Gastrocnemius medialis (tissue), 4 donors: ENCODE measurements at regions not wholly inside any gene's neighbourhood (a gene's known extent, or its start where the extent isn't known, plus 50 kb on each side); places are given as distances from the start of the nearest gene placed in this dataset.

Experiments
- ATAC-seq, 2 donors: fragments of 150-250 bp; one replicate each; pipeline ENCODE4 v1.9.1; 2016
- DNase-seq, 2 donors: peaks; one replicate each; pipeline ENCODE4 v3.0.0-alpha.2; 2019
- H3K27ac ChIP-seq, 4 donors: fragments of 200-600 bp; sonication (generic); 1 replicate in 1 of 4; 2 replicates in 3 of 4; pipeline ENCODE4 v1.5.1; 2016 to 2018; ENCODE audit warnings: mild to moderate bottlenecking in 2 of 4, moderate library complexity in 1 of 4
- H3K27me3 ChIP-seq, 3 donors: fragments of 200-600 bp; sonication (generic) in 2 of 3; 1 replicate in 1 of 3; 2 replicates in 2 of 3; pipeline versions ENCODE4 v1.5.1 to v1.6.0; 2016 to 2019; ENCODE audit warnings: mild to moderate bottlenecking in 1 of 3, moderate library complexity in 1 of 3
- H3K36me3 ChIP-seq, 2 donors: fragments of 200-600 bp; sonication (generic) in 1 of 2; one replicate each; pipeline ENCODE4 v1.5.1; 2017 to 2018
- H3K4me1 ChIP-seq, 2 donors: fragments of 200-600 bp; sonication (generic) in 1 of 2; one replicate each; pipeline ENCODE4 v1.5.1; 2016 to 2017; ENCODE audit warnings: mild to moderate bottlenecking in 2 of 2
- H3K4me3 ChIP-seq, 4 donors: fragments of 200-600 bp; sonication (generic) in 3 of 4; 1 replicate in 1 of 4; 2 replicates in 3 of 4; pipeline ENCODE4 v1.5.1; 2016 to 2019; ENCODE audit warnings: mild to moderate bottlenecking in 2 of 4
- H3K9me3 ChIP-seq, 3 donors: fragments of 200-600 bp; sonication (generic) in 2 of 3; 1 replicate in 1 of 3; 2 replicates in 2 of 3; pipeline ENCODE4 v1.5.1; 2016 to 2019
- CTCF ChIP-seq, 5 experiments: fragments of 450-650 bp in 3 of 5; fragments of 200-600 bp in 2 of 5; sonication (generic) in 2 of 5; IDR thresholded peaks in 4 of 5; conservative IDR thresholded peaks in 1 of 5; 1 replicate in 4 of 5; 2 replicates in 1 of 5; pipeline ENCODE4 v1.5.1; 2016 to 2019; ENCODE audit warnings: antibody characterized with exemption in 5 of 5, mild to moderate bottlenecking in 3 of 5, moderate library complexity in 3 of 5
- POLR2A ChIP-seq, 2 donors: fragments of 450-650 bp; IDR thresholded peaks; one replicate each; pipeline ENCODE4 v1.6.1; 2017; ENCODE audit warnings: antibody characterized with exemption in 2 of 2, mild to moderate bottlenecking in 2 of 2, moderate library complexity in 2 of 2
- in situ Hi-C, 4 donors: fragments of 200-750 bp; cut with MboI; loops; one replicate each; pipeline versions ENCODE4 v1.15.0 to v1.8.0; 2017; ENCODE audit warnings: low sequenced_read_pairs in 4 of 4
- intact Hi-C: fragments of 100-400 bp; cut with DNase I; formaldehyde crosslinking; loops from one replicate; pipeline ENCODE4 v1.15.1; 2023; ENCODE audit warnings: low total_unique reads

GRCh38 chr19:31516756-31517155, 167.5 kb upstream of the TSHZ3 start:
- no peak for TF ChIP-seq CTCF (IDR thresholded peaks at IDR 0.05 in 4 of 5, conservative IDR thresholded peaks at IDR 0.05 in 1 of 5)
- TF ChIP-seq POLR2A (IDR thresholded peaks at IDR 0.05) = no peak
- Histone ChIP-seq H3K27me3 (no peaks in the 10 kb centered on the region), H3K4me3 (no peak overlapping the region), H3K9me3 (peaks cover 0 to 13% (median 0%) of the 10 kb centered on the region in 3 donors), H3K4me1 (no peaks in the 10 kb centered on the region), H3K36me3 (no peaks in the 10 kb centered on the region), H3K27ac (no peak overlapping the region)
- DNase-seq = no peak
- in situ Hi-C loops = no loop called here
- intact Hi-C loops = no loop called here
- ATAC-seq = no peak

- intact Hi-C loops (no loop called here), in situ Hi-C loops (no loop called here)
- TF ChIP-seq POLR2A (IDR thresholded peaks at IDR 0.05) (no peak), CTCF (IDR thresholded peaks at IDR 0.05 in 4 of 5, conservative IDR thresholded peaks at IDR 0.05 in 1 of 5) (no peak)
- no peaks in the 10 kb centered on the region for H3K4me1 ChIP-seq
- H3K4me3 ChIP-seq = no peak overlapping the region
- H3K27me3 ChIP-seq = no peaks in the 10 kb centered on the region
- DNase-seq (no peak), ATAC-seq (no peak)
- H3K36me3 ChIP-seq = no peaks in the 10 kb centered on the region
- peaks cover 0 to 13% (median 0%) of the 10 kb centered on the region in 3 donors for H3K9me3 ChIP-seq
- no peak overlapping the region for H3K27ac ChIP-seq
These were observed 168.3 kb upstream of the TSHZ3 start for GRCh38 chr19:31517224-31518180.

- Histone ChIP-seq H3K4me3 (no peak overlapping the region), H3K27ac (no peak overlapping the region), H3K9me3 (peaks cover 0 to 13% (median 0%) of the 10 kb centered on the region in 3 donors), H3K36me3 (no peaks in the 10 kb centered on the region), H3K4me1 (no peaks in the 10 kb centered on the region), H3K27me3 (no peaks in the 10 kb centered on the region)
- DNase-seq (no peak), ATAC-seq (no peak)
- in situ Hi-C loops = no loop called here
- TF ChIP-seq POLR2A (IDR thresholded peaks at IDR 0.05) (no peak), CTCF (IDR thresholded peaks at IDR 0.05 in 4 of 5, conservative IDR thresholded peaks at IDR 0.05 in 1 of 5) (no peak)
- intact Hi-C loops = no loop called here
These were observed 169.2 kb upstream of the TSHZ3 start for GRCh38 chr19:31518216-31519020.

- H3K9me3 ChIP-seq = peaks cover 0 to 13% (median 0%) of the 10 kb centered on the region in 3 donors
- H3K27me3 ChIP-seq = no peaks in the 10 kb centered on the region
- no peaks in the 10 kb centered on the region for H3K4me1 ChIP-seq
- no peaks in the 10 kb centered on the region for H3K36me3 ChIP-seq
- in situ Hi-C loops = no loop called here
- intact Hi-C loops = no loop called here
- TF ChIP-seq CTCF (IDR thresholded peaks at IDR 0.05 in 4 of 5, conservative IDR thresholded peaks at IDR 0.05 in 1 of 5) = no peak
- no peak for TF ChIP-seq POLR2A (IDR thresholded peaks at IDR 0.05)
- ATAC-seq (no peak), DNase-seq (no peak)
- H3K4me3 ChIP-seq = no peak overlapping the region
- H3K27ac ChIP-seq = no peak overlapping the region
These were observed 170.0 kb upstream of the TSHZ3 start for GRCh38 chr19:31519256-31519655.
